Left ventricle myocardium superior (tissue), 1 donor: ENCODE measurements at regions not wholly inside any gene's neighbourhood (a gene's known extent, or its start where the extent isn't known, plus 50 kb on each side); places are given as distances from the start of the nearest gene placed in this dataset.

ENCODE experiments used
- ATAC-seq: fragments of 200-7000 bp; cut with Tn5 transposase; one replicate; pipeline ENCODE4 v1.9.1; 2020; ENCODE audit warnings: mild to moderate bottlenecking, moderate library complexity
- DNase-seq: peaks from one replicate; pipeline ENCODE4 v3.0.0-alpha.2; 2020
- intact Hi-C: fragments of 100-400 bp; cut with micrococcal nuclease; formaldehyde crosslinking; loops from one replicate; pipeline ENCODE4 v1.11.0; 2022
- donor health status: DM: no; HTN: yes; CAD: no; lungs with severe emphysema.

DNA sequence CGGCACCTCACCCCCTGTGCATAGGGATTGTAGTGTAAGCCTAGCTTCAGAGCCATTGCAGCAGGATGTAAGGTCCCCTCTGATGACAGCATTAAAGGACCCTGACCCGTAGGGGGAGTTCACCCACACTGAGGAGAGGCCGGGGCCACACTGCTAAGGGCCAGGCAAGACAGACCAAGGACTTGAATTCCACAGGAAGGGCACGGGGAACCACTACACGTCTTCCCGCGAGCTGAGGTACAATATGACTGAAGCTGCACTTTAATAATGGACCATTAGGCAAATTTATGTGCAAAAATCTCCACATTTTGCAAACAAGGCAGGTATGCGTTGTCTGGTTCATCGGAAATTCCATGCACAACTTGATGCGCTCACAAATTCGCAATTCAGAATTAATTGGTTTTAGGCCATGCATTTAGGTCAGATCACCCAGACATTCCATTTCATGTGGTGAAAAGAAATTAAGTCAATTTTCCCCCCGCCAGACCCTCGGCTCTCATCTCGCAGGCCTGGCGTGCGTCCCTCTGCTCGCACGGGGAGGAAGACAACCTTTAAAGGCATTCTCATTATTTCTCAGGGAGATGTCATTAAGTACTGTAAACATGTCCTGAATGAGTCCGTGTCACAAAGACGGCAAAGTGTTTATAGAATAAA lies 111.8 kb downstream of the FOXA2 start:
- intact Hi-C loops, result no loop called here
- ATAC-seq, result no peak
- no peak for DNase-seq

DNA sequence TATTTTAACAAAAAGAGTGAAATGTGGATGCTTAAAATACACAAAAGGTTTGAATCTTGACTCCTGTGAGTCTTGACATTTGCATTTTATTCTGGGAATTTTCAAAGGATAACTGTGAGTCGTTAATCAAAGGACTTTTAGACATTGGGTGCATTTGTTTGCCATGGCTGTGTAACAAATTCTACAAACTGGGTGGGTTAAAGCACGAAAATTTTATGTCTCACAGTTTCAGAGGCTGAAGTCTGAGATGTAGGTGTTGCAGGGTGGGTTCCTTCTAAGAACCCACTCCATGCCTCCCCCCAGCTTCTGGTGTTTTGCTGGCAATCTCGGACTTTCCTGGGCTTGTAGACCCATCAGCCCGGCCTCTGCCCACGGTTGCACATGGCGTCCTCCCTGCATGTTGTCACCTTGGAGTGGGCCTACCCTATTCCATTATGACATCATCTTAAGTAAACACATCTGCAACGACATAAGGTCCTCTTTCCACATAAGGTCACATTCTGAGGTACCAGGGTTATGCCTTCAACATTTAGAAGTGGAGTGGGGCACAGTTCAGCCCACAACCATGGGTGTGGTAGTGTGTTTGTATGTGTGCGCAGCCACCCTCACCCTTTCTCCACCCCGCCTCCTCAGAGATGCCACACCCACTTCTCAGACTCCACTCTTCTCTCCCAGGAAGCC lies 113.1 kb downstream of the FOXA2 start:
- intact Hi-C loops, result no loop called here
- no peak for DNase-seq
- ATAC-seq, result no peak

DNA sequence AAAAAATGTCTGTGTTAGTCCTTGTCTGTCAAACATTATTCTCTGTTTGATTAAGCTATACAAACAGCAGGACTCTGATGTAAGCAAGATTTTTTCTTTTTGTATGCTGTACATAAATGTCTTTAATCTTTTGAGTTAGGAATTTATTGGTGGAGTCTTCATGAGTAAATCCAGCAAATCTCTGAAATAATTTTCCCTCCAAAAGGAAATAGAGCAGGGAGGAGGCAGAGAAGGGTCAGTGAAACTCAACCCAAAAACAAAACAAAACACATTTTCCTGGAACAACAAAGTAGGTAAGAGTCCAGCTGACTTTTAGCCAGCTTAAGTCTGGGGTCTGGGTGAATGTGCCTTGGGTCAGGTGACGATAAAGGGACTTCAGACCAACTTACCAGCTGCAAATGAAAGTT lies 113.7 kb downstream of the FOXA2 start:
- intact Hi-C loops, result no loop called here
- DNase-seq, result no peak
- ATAC-seq, result no peak

DNA sequence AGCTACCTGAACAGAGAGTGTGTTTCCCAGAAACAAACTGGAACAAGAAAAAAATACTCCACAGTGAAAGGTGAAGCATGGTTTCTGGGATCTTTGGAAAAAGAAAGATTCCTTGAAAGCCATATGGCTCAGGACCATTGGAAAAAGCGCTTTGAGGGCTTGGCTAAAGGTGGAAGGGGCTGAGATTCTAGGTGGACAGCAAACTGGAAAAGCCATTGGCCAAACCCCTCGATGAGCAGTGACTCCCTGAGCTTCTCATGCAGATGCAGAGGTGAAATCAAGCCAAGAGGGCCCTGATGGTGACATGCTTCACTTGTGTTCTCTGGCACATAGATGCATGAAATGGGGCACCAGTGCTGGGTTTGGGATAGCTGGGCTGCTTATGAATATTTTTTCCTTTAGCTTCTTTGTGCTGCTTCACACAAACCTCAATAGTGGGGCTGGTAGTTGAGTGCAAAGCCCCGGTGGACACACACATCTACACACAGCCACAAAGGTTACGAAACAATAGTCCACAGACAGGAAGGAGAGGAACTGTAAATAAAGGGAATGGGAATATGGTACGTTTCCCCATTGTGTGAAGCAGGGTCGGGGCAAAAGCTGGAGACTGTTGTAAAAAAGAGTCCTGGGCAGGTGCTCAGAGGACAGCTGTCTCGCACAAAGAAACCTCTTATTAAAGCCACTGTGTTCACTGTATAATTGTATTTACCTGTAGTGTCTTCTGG lies 117.8 kb downstream of the FOXA2 start:
- no peak for ATAC-seq
- no peak for DNase-seq
- intact Hi-C loops, result no loop called here

- no peak for ATAC-seq
- intact Hi-C loops, result no loop called here
- DNase-seq, result no peak
These were observed 118.5 kb downstream of the FOXA2 start for GRCh38 chr20:22465622-22466446.

GRCh38 chr20:22464312-22465003 lies 119.9 kb downstream of the FOXA2 start:
- no peak for ATAC-seq
- intact Hi-C loops, result no loop called here

DNA sequence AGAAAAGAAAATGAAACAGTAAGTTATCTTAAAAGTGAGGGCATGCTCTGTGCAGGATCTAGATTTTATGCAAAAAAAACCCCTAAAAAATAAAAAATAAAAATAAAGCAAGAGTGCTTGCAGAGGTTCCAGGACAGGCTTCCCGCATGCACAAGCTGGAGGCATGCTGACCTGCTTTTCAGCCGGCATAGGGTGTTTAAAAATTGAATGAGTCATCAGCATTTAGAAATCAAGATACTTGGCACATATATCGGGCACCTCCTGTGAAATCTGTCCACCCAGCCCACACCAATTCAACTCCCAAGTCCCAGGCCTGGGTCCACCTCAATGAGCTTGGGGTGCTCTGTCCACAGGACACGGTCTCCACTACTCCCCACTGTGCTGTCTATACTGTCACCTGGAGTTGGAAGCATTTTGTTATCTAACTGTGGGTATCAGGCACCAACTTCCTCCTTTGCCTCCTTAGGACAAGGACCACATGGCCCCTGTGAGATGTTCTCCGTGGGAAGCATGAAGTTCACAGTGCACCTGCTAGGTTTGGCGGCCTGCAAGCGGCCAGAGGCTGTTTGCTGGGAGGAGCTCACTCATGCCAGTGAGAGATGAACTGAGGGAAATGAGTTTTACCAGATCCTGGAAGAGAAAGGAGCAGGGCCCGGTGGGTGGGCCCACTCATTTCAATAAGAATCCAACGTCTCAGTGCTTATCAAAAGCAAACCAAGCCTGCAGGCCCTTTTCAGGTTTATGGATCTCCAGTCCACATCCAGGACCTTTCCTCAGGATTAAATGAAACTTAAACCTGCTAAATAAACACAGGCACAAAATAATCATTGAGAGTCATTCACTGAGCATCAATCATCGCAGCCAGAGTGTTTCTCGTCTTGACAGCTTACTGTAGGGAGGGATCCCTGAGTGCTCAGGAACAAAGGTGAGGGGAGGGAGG lies 121.1 kb downstream of the FOXA2 start:
- intact Hi-C loops, result no loop called here
- DNase-seq (no peak), ATAC-seq (no peak)

More at GRCh38 chr20:22464312-22465003, 119.9 kb downstream of the FOXA2 start:
- no peak for DNase-seq

- intact Hi-C loops, result no loop called here
- DNase-seq (no peak), ATAC-seq (no peak)
These were observed 123.6 kb downstream of the FOXA2 start for GRCh38 chr20:22460803-22461202.

- DNase-seq, result no peak
- intact Hi-C loops, result no loop called here
- ATAC-seq, result no peak
These were observed 124.1 kb downstream of the FOXA2 start for GRCh38 chr20:22460231-22460630.

GRCh38 chr20:22459754-22460153 lies 124.6 kb downstream of the FOXA2 start:
- intact Hi-C loops, result no loop called here
- ATAC-seq, result no peak
- no peak for DNase-seq

DNA sequence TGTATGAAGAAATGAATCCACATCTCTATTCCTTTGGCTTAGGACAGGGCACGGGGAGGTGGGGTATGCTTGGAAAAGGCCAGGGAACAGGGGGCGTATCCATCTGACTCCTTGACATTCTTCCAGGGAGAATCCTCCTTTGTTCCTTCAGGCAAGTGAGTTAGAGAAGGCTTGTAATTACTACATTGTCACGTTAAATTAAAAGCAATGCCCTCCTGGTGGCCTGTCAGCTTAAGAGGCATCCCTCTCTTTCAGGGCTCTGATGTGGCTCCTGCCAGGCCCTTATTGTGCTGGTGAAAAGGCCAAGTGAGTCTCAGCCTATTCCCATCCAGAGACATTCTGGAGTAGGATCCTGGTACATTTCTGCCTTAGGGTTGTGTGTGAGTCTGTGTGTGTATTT lies 128.3 kb downstream of the FOXA2 start:
- intact Hi-C loops, result no loop called here
- DNase-seq, result no peak
- no peak for ATAC-seq

GRCh38 chr20:22455259-22455658 lies 129.1 kb downstream of the FOXA2 start:
- intact Hi-C loops, result no loop called here
- DNase-seq, result no peak
- ATAC-seq, result no peak

DNA sequence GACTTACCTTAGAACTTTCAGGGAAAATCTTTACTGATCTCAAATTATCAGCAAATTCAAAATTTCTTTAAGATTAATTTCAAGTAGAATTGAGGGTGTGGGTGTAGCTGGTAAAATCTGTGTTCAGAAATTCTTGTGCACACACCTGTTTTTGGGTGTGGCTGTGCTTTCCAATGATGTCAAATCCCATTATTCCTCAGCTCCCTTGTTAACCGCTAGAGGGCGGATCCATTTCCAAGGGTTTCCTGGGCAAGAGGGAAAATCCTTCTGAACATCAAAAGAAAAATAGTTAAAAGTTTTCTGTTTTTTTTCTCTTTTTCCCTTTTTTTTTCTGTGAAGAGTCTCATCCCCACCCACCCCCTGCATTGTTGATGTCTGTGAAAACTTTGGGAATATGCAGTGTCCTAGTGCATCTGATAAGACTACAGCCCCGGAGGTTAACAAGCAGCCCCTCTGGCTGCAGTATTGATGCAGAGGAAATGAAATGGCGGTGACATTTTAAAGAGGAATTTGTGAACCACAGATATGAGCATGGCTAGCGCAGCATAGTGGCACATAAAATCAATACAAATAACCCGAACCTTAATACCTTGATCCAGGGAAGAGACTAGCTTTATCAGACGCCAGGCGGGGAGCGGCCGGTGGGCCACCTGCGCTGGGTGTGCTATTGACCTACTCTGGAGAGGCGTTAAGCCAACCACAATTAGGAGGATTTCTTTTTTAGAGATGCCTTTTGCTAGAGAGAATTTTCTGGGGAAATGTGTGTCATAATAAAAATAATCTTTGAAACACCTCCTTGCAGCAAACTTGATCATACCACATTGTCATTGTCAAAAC lies 130.9 kb downstream of the FOXA2 start:
- intact Hi-C loops, result no loop called here
- ATAC-seq, result no peak

DNA sequence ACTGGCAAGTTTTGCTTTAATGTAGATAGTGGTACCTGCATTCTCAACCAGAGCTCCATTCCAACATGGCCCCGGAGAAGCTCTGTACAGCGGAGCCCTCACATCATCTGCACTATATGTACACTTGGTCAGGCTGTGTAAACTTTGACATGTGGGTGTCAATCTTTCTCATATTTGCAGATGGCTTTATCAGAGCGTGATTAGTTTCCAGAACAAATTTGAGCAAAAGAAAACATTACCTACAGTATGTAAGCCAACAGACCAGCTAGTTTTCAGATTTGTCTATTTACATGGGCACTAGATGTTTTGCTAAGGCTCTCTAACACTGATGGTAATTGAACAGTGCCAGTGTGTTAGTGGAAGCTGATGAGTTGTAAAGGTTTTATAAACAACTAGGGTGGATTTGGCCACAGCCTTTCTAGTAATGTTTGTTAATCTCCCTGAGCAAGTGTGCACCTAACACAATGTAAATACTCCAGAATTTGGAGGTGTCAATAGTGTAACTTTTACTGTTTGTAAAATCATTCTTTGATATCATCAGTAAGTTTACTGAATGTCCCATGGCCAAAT lies 131.8 kb downstream of the FOXA2 start:
- ATAC-seq (no peak), DNase-seq (no peak)
- intact Hi-C loops, result no loop called here

More for the DNA sequence above, 130.9 kb downstream of the FOXA2 start:
- no peak for DNase-seq

- no peak for ATAC-seq
- intact Hi-C loops, result no loop called here
These were observed 133.8 kb downstream of the FOXA2 start for GRCh38 chr20:22450537-22450936.

DNA sequence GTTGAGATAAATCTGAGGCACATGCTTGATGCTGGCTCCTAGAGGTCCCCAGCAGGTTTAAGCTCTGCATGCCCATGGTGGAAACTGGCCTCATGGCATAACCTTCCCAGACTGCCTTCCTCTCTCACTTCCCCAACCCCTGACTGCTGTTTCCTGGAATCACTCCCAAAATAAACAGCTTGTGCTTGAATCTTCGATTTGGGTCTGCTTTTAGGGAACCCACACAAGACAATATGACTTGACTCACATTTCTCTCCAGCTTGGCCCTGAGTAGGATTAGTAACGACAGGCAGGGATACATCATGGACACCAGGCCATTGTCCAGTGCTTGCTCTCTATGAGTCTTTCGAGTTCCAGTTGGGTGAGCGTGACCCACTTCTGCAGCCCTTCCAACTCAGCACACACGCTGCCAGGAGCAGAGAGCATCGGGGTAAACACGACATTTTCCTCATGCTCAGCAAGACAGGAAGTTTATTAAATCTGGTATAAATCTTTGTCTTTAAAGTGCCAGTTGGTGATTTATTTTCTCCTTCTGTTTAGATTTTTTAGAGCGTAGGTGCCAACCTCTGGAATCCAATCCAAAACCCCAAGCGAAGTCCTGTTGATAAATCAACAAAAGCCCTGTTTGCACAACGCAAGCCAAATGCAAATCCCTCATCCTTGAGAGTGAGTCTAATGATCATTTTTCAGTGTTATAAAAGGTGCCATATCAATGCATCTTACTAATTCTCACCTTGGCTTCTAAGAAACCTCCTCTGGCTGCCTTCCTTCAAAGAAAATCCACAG lies 135.0 kb downstream of the FOXA2 start:
- no peak for DNase-seq

More at GRCh38 chr20:22450537-22450936, 133.8 kb downstream of the FOXA2 start:
- no peak for DNase-seq

More for the DNA sequence above, 135.0 kb downstream of the FOXA2 start:
- peak; percentile 26 for ATAC-seq
- intact Hi-C loops, result no loop called here
